ENCODE measurements at regions not wholly inside any gene's neighbourhood (a gene's known extent, or its start where the extent isn't known, plus 50 kb on each side); places are given as distances from the start of the nearest gene placed in this dataset.
"Not testable (repeated sequence)": the region's sequence is repeated elsewhere in the genome, so short reads cannot be mapped to it uniquely, and the experiment has no call there.

- Histone ChIP-seq H3K27me3 (no peaks in the 10 kb centered on the region), H3K9me3 (no peaks in the 10 kb centered on the region), H3K4me1 (no peaks in the 10 kb centered on the region), H3K4me3 (no peak overlapping the region), H3K36me3 (no peaks in the 10 kb centered on the region), H3K27ac (no peak overlapping the region)
- WGBS, 2 donors = 78 to 84% methylated on average over 3 of the region's 3 CpGs
- no peak for ATAC-seq
- intact Hi-C loops (cut with DNase I) = no loop called here
- DNase-seq = no peak
- TF ChIP-seq CTCF (IDR thresholded peaks at IDR 0.05) = no peak
Observed at GRCh38 chrX:15017491-15017890, 144.3 kb downstream of the MOSPD2 start.

GRCh38 chrX:15016051-15016450 is 142.8 kb downstream of the MOSPD2 start:
- intact Hi-C loops (cut with DNase I) = no loop called here

GRCh38 chrX:15014281-15014680 is 141.1 kb downstream of the MOSPD2 start:
- H3K27me3 ChIP-seq = no peaks in the 10 kb centered on the region
- H3K9me3 ChIP-seq = no peaks in the 10 kb centered on the region
- ATAC-seq = no peak
- H3K4me3 ChIP-seq = no peak overlapping the region
- intact Hi-C loops (cut with DNase I) = no loop called here
- no peaks in the 10 kb centered on the region for H3K4me1 ChIP-seq
- no peak for TF ChIP-seq CTCF (IDR thresholded peaks at IDR 0.05)
- no peaks in the 10 kb centered on the region for H3K36me3 ChIP-seq
- WGBS, 2 donors = 53 to 63% methylated on average over 2 of the region's 2 CpGs
- no peak for DNase-seq
- H3K27ac ChIP-seq = no peak overlapping the region

More at GRCh38 chrX:15016051-15016450, 142.8 kb downstream of the MOSPD2 start:
- ATAC-seq (no peak), DNase-seq (no peak)
- Histone ChIP-seq H3K27ac (no peak overlapping the region), H3K4me1 (no peaks in the 10 kb centered on the region), H3K36me3 (no peaks in the 10 kb centered on the region), H3K4me3 (no peak overlapping the region), H3K27me3 (no peaks in the 10 kb centered on the region), H3K9me3 (no peaks in the 10 kb centered on the region)
- no peak for TF ChIP-seq CTCF (IDR thresholded peaks at IDR 0.05)
- WGBS, 2 donors = 77 to 81% methylated on average over 1 of the region's 1 CpG

GRCh38 chrX:15013461-15013860 is 140.2 kb downstream of the MOSPD2 start:
- WGBS, 2 donors = 40 to 48% methylated on average over 1 of the region's 1 CpG
- Histone ChIP-seq H3K4me1 (no peaks in the 10 kb centered on the region), H3K27me3 (no peaks in the 10 kb centered on the region), H3K36me3 (no peaks in the 10 kb centered on the region), H3K4me3 (no peak overlapping the region), H3K27ac (no peak overlapping the region), H3K9me3 (no peaks in the 10 kb centered on the region)
- intact Hi-C loops (cut with DNase I) = no loop called here
- DNase-seq (no peak), ATAC-seq (no peak)
- TF ChIP-seq CTCF (IDR thresholded peaks at IDR 0.05) = no peak

- no peak for TF ChIP-seq CTCF (IDR thresholded peaks at IDR 0.05)
- Histone ChIP-seq H3K9me3 (peaks cover 0 to 3% (median 0%) of the 10 kb centered on the region in 11 donors), H3K27me3 (no peaks in the 10 kb centered on the region), H3K36me3 (no peaks in the 10 kb centered on the region), H3K4me3 (no peak overlapping the region), H3K4me1 (no peaks in the 10 kb centered on the region), H3K27ac (no peak overlapping the region)
- no peak for DNase-seq
- intact Hi-C loops (cut with DNase I) = no loop called here
- ATAC-seq = no peak
- WGBS, 2 donors = 62 to 72% methylated on average over 2 of the region's 2 CpGs
Observed at GRCh38 chrX:14997271-14997670, 124.0 kb downstream of the MOSPD2 start.

GRCh38 chrX:14984425-14984824 is 111.2 kb downstream of the MOSPD2 start:
- ATAC-seq; H3K27me3 ChIP-seq; H3K36me3 ChIP-seq; H3K4me1 ChIP-seq; H3K9me3 ChIP-seq; DNase-seq; H3K4me3 ChIP-seq; H3K27ac ChIP-seq; intact Hi-C loops (cut with DNase I): not testable (repeated sequence)
- WGBS, 2 donors = 96 to 97% methylated on average over 5 of the region's 5 CpGs

All from heart right ventricle (tissue), 16 donors.